SK-N-SH (cell line): ENCODE measurements at regions not wholly inside any gene's neighbourhood (a gene's known extent, or its start where the extent isn't known, plus 50 kb on each side); places are given as distances from the start of the nearest gene placed in this dataset.

ENCODE experiments used
- CTCF ChIA-PET: fragments of 300-600, 350-600 bp; formaldehyde crosslinking; extraction: SDS; loops from one replicate; lab custom pipeline; 2021; lab: Yijun Ruan, JAX
- POLR2A ChIA-PET: fragments of 350-600 bp; sonication (Branson Sonifier 250); formaldehyde crosslinking; extraction: SDS; loops from one replicate; lab custom pipeline; 2020; ENCODE audit warnings: antibody characterized with exemption, inconsistent platforms; lab: Yijun Ruan, JAX
- DNase-seq: peaks from one replicate; pipeline ENCODE4 v3.0.0; 2012
- H2AFZ ChIP-seq: fragments of 200-600 bp; sonication (generic); 2 replicates; pipeline ENCODE4 v1.8.1; 2016; ENCODE audit warnings: antibody characterized with exemption, mild to moderate bottlenecking, low read depth
- H3F3A ChIP-seq: fragments of 200-600 bp; sonication (generic); replicated peaks from 2 replicates; pipeline ENCODE3; 2016; ENCODE audit warnings: antibody characterized with exemption, mild to moderate bottlenecking; ENCODE audit not compliant: insufficient read depth
- H3K27ac ChIP-seq, 2 experiments: fragments of 200-500 bp in 1 of 2; fragments of 200-600 bp in 1 of 2; sonication (Bioruptor generic) in 1 of 2; sonication (generic), shearing (Covaris generic) in 1 of 2; 2 replicates each; pipeline versions ENCODE4 v1.5.1 to v1.6.1; 2014 to 2016; ENCODE audit warnings: low read depth in 2 of 2, inconsistent platforms in 1 of 2, low read length in 1 of 2, mild to moderate bottlenecking in 1 of 2, mixed read lengths in 1 of 2
- H3K27me3 ChIP-seq: fragments of 200-600 bp; sonication (generic), shearing (Covaris generic); 2 replicates; pipeline ENCODE4 v1.6.1; 2016; ENCODE audit warnings: mixed run types; ENCODE audit not compliant: insufficient read depth
- H3K36me3 ChIP-seq, 2 experiments: fragments of 200-500 bp in 1 of 2; fragments of 200-600 bp in 1 of 2; sonication (Bioruptor generic) in 1 of 2; sonication (generic) in 1 of 2; replicated peaks in 1 of 2; 2 replicates each; pipeline versions ENCODE3 to v1.5.1; 2014 to 2016; ENCODE audit warnings: low read length in 1 of 2, mild to moderate bottlenecking in 1 of 2; ENCODE audit not compliant: insufficient read depth in 2 of 2, control insufficient read depth in 1 of 2
- H3K4me1 ChIP-seq, 2 experiments: fragments of 200-500 bp in 1 of 2; fragments of 200-600 bp in 1 of 2; sonication (Bioruptor generic) in 1 of 2; sonication (generic), shearing (Covaris generic) in 1 of 2; 2 replicates each; pipeline versions ENCODE4 v1.5.1 to v1.6.1; 2014 to 2016; ENCODE audit warnings: low read depth in 1 of 2, low read length in 1 of 2, mixed run types in 1 of 2; ENCODE audit not compliant: insufficient read depth in 2 of 2, control insufficient read depth in 1 of 2
- H3K4me2 ChIP-seq: fragments of 200-600 bp; sonication (generic), shearing (Covaris generic); 2 replicates; pipeline ENCODE4 v1.6.1; 2017; ENCODE audit warnings: mixed run types
- H3K4me3 ChIP-seq, 2 experiments: fragments of 200-500 bp in 1 of 2; fragments of 200-600 bp in 1 of 2; sonication (Bioruptor generic) in 1 of 2; sonication (generic), shearing (Covaris generic) in 1 of 2; 2 replicates each; pipeline versions ENCODE4 v1.5.1 to v1.8.1; 2014 to 2016; ENCODE audit warnings: low read depth in 2 of 2, inconsistent platforms in 1 of 2, low read length in 1 of 2, mild to moderate bottlenecking in 1 of 2, mixed read lengths in 1 of 2, moderate library complexity in 1 of 2
- H3K79me2 ChIP-seq: fragments of 200-600 bp; sonication (generic); 2 replicates; pipeline ENCODE4 v1.8.1; 2017; ENCODE audit warnings: mild to moderate bottlenecking; ENCODE audit not compliant: insufficient read depth
- H3K9ac ChIP-seq: fragments of 200-600 bp; sonication (generic); 2 replicates; pipeline ENCODE4 v1.6.1; 2017; ENCODE audit warnings: mixed run types
- H3K9me2 ChIP-seq: fragments of 200-600 bp; sonication (generic); 2 replicates; pipeline ENCODE4 v1.6.1; 2017; ENCODE audit warnings: mixed run types
- H3K9me3 ChIP-seq: fragments of 200-600 bp; sonication (generic); 2 replicates; pipeline ENCODE4 v1.6.1; 2017; ENCODE audit warnings: mixed run types, mild to moderate bottlenecking, moderate library complexity
- H4K20me1 ChIP-seq: fragments of 200-600 bp; sonication (generic); 2 replicates; pipeline ENCODE4 v1.6.1; 2017; ENCODE audit warnings: mild to moderate bottlenecking, mixed run types; ENCODE audit not compliant: insufficient read depth
- ELF1 ChIP-seq: IDR thresholded peaks from 2 replicates; pipeline ENCODE4 v1.4.0; 2012
- EZH2phosphoT487 ChIP-seq: fragments of 200-600 bp; sonication (generic); IDR thresholded peaks from 2 replicates; pipeline ENCODE4 v1.6.1; 2017; ENCODE audit warnings: low read depth, mixed run types, mild to moderate bottlenecking, antibody characterized with exemption, moderate library complexity, borderline replicate concordance
- FOXJ3 ChIP-seq: sonication (generic); formaldehyde crosslinking; IDR thresholded peaks from 2 replicates; pipeline ENCODE4 v1.5.1; 2020; ENCODE audit warnings: mild to moderate bottlenecking, missing genetic modification reagents
- FOXM1 ChIP-seq: IDR thresholded peaks from 2 replicates; pipeline ENCODE4 v1.4.0; 2012; ENCODE audit warnings: low read depth, mild to moderate bottlenecking
- GABPA ChIP-seq: IDR thresholded peaks from 2 replicates; pipeline ENCODE4 v1.4.0; 2012; ENCODE audit warnings: low read depth, mild to moderate bottlenecking
- MEF2A ChIP-seq: IDR thresholded peaks from 2 replicates; pipeline ENCODE4 v1.4.0; 2012; ENCODE audit warnings: low read depth, borderline replicate concordance
- MXI1 ChIP-seq: IDR thresholded peaks from 2 replicates; pipeline ENCODE4 v1.6.1; 2012; ENCODE audit warnings: mild to moderate bottlenecking, low read depth, low read length, improper control_type of control experiment
- NFIC ChIP-seq: IDR thresholded peaks from 2 replicates; pipeline ENCODE4 v1.4.0; 2012; ENCODE audit warnings: borderline replicate concordance
- NRF1 ChIP-seq: IDR thresholded peaks from 2 replicates; pipeline ENCODE4 v1.6.1; 2012; ENCODE audit warnings: low read depth, mild to moderate bottlenecking, low read length
- RAD21 ChIP-seq: IDR thresholded peaks from 2 replicates; pipeline ENCODE4 v1.6.1; 2012; ENCODE audit warnings: mild to moderate bottlenecking, low read length
- RFX5 ChIP-seq: IDR thresholded peaks from 2 replicates; pipeline ENCODE4 v1.6.1; 2012; ENCODE audit warnings: mild to moderate bottlenecking, improper control_type of control experiment, low read length
- SIN3A ChIP-seq: IDR thresholded peaks from 2 replicates; pipeline ENCODE4 v1.6.1; 2012; ENCODE audit warnings: low read depth, mild to moderate bottlenecking, low read length, moderate library complexity, borderline replicate concordance
- SMC3 ChIP-seq: IDR thresholded peaks from 2 replicates; pipeline ENCODE4 v1.6.1; 2012; ENCODE audit warnings: low read depth, low read length, improper control_type of control experiment
- TAF1 ChIP-seq: IDR thresholded peaks from 2 replicates; pipeline ENCODE4 v1.6.1; 2012; ENCODE audit warnings: low read depth, mild to moderate bottlenecking, low read length, moderate library complexity, borderline replicate concordance
- TCF12 ChIP-seq: IDR thresholded peaks from 2 replicates; pipeline ENCODE4 v1.4.0; 2012
- YY1 ChIP-seq: IDR thresholded peaks from 2 replicates; pipeline ENCODE4 v1.4.0; 2012; ENCODE audit warnings: low read depth, mild to moderate bottlenecking
- TF ChIP-seq, protein P1 (sequence below): fragments of 150-350 bp; IDR thresholded peaks from 2 replicates; pipeline ENCODE4 v1.6.1; 2016; ENCODE audit warnings: mild to moderate bottlenecking, low read depth, low read length
- TF ChIP-seq, protein P2 (sequence below): IDR thresholded peaks from 2 replicates; pipeline ENCODE4 v1.4.0; 2012; ENCODE audit warnings: low read depth, borderline replicate concordance
- TF ChIP-seq, protein P3 (sequence below): IDR thresholded peaks from 2 replicates; pipeline ENCODE4; 2012
- TF ChIP-seq, protein P4 (sequence below): IDR thresholded peaks from 2 replicates; pipeline ENCODE4 v1.6.1; 2012; ENCODE audit warnings: mild to moderate bottlenecking, low read depth, low read length, moderate library complexity

DNA sequence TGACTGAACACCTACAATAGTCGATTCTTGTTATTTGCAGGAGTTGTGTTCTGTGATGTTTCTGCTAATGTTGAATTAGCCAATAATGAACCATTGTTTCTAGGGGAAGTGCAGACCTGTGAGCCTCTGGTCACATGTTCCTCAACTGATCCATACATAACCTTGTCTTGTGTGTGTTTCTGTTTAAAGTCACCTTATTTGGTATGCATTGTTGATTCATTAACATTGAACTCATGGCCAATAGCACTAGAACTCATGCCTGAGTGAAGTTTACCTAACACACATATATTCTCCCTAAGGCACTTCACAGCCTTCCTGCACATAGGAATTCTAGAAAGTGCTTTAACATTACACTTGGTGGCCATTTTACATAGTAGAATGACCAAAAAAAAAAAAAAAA, 271.8 kb upstream of the PLET1 start (continued):
- TF ChIP-seq, protein P1, sequence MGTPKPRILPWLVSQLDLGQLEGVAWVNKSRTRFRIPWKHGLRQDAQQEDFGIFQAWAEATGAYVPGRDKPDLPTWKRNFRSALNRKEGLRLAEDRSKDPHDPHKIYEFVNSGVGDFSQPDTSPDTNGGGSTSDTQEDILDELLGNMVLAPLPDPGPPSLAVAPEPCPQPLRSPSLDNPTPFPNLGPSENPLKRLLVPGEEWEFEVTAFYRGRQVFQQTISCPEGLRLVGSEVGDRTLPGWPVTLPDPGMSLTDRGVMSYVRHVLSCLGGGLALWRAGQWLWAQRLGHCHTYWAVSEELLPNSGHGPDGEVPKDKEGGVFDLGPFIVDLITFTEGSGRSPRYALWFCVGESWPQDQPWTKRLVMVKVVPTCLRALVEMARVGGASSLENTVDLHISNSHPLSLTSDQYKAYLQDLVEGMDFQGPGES: no peak
- no peak for TF ChIP-seq RAD21
- TF ChIP-seq NRF1: no peak
- TF ChIP-seq, protein P2, sequence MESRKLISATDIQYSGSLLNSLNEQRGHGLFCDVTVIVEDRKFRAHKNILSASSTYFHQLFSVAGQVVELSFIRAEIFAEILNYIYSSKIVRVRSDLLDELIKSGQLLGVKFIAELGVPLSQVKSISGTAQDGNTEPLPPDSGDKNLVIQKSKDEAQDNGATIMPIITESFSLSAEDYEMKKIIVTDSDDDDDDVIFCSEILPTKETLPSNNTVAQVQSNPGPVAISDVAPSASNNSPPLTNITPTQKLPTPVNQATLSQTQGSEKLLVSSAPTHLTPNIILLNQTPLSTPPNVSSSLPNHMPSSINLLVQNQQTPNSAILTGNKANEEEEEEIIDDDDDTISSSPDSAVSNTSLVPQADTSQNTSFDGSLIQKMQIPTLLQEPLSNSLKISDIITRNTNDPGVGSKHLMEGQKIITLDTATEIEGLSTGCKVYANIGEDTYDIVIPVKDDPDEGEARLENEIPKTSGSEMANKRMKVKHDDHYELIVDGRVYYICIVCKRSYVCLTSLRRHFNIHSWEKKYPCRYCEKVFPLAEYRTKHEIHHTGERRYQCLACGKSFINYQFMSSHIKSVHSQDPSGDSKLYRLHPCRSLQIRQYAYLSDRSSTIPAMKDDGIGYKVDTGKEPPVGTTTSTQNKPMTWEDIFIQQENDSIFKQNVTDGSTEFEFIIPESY: no peak
- no peak for TF ChIP-seq MEF2A
- TF ChIP-seq TCF12: no peak
- TF ChIP-seq, protein P3, sequence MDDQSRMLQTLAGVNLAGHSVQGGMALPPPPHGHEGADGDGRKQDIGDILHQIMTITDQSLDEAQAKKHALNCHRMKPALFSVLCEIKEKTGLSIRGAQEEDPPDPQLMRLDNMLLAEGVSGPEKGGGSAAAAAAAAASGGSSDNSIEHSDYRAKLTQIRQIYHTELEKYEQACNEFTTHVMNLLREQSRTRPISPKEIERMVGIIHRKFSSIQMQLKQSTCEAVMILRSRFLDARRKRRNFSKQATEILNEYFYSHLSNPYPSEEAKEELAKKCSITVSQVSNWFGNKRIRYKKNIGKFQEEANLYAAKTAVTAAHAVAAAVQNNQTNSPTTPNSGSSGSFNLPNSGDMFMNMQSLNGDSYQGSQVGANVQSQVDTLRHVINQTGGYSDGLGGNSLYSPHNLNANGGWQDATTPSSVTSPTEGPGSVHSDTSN: no peak
- no peak for TF ChIP-seq SIN3A
- TF ChIP-seq ELF1: no peak
- no peak for TF ChIP-seq RFX5
- no peak for TF ChIP-seq MXI1
- TF ChIP-seq YY1: no peak
- no peak for TF ChIP-seq EZH2phosphoT487

DNA sequence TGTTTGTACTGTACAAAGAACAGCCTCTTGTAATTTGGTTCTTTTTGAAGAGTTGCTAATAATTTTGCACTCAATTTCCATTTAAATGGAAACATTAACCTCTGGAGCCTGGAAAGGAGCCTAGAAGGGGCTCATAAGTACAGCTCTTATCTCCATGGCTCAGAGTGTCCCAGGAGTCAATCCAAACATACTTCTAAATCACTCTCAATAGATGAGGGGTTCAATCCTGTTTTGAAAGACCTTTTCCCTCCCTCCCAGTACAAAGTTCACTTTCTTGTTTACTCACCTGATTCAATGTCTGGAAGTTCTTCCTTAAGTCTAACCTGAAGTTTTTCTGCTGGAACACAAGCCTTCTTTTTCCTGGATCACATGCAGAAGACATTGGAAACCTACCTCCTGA, 273.0 kb upstream of the PLET1 start:
- Histone ChIP-seq H3K9ac (no peak overlapping the region), H3K4me3 (no peak overlapping the region), H3K4me2 (no peak overlapping the region), H4K20me1 (no peaks in the 10 kb centered on the region), H3K79me2 (no peaks in the 10 kb centered on the region), H3K27me3 (no peaks in the 10 kb centered on the region; the same call in 1 of the 2 replicates), H3K4me1 (no peaks in the 10 kb centered on the region; a peak in 1 of 4 replicates), H3K27ac (no peak overlapping the region), H3K36me3 (no peaks in the 10 kb centered on the region), H3K9me2 (no peaks in the 10 kb centered on the region), H3F3A (no peaks in the 10 kb centered on the region), H3K9me3 (no peaks in the 10 kb centered on the region), H2AFZ (no peak overlapping the region)
- TF ChIP-seq SIN3A (no peak), RAD21 (no peak), FOXJ3 (CRISPR knock-in tag) (no peak), GABPA (no peak), SMC3 (no peak), NFIC (no peak), TAF1 (no peak), FOXM1 (no peak)
- TF ChIP-seq, protein P4, sequence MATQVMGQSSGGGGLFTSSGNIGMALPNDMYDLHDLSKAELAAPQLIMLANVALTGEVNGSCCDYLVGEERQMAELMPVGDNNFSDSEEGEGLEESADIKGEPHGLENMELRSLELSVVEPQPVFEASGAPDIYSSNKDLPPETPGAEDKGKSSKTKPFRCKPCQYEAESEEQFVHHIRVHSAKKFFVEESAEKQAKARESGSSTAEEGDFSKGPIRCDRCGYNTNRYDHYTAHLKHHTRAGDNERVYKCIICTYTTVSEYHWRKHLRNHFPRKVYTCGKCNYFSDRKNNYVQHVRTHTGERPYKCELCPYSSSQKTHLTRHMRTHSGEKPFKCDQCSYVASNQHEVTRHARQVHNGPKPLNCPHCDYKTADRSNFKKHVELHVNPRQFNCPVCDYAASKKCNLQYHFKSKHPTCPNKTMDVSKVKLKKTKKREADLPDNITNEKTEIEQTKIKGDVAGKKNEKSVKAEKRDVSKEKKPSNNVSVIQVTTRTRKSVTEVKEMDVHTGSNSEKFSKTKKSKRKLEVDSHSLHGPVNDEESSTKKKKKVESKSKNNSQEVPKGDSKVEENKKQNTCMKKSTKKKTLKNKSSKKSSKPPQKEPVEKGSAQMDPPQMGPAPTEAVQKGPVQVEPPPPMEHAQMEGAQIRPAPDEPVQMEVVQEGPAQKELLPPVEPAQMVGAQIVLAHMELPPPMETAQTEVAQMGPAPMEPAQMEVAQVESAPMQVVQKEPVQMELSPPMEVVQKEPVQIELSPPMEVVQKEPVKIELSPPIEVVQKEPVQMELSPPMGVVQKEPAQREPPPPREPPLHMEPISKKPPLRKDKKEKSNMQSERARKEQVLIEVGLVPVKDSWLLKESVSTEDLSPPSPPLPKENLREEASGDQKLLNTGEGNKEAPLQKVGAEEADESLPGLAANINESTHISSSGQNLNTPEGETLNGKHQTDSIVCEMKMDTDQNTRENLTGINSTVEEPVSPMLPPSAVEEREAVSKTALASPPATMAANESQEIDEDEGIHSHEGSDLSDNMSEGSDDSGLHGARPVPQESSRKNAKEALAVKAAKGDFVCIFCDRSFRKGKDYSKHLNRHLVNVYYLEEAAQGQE: no peak
- ChIA-PET POLR2A (no interaction called here), CTCF (interaction anchor here (0.9 to 1.7 kb wide), 4 partner anchors 10 to 253 kb away, joined by 3 to 4 read pairs (median 4); no protein-coding TSS in a partner anchor)
- DNase-seq: no peak
